Activated T-cell treated with anti-CD3 and anti-CD28 coated beads for 48 hours (primary cell): ENCODE measurements at regions not wholly inside any gene's neighbourhood (a gene's known extent, or its start where the extent isn't known, plus 50 kb on each side); places are given as distances from the start of the nearest gene placed in this dataset.
"Not testable (repeated sequence)": the region's sequence is repeated elsewhere in the genome, so short reads cannot be mapped to it uniquely, and the experiment has no call there.

ENCODE experiments used
- DNase-seq: peaks from one replicate; pipeline ENCODE4 v3.0.0-alpha.2; 2020; ENCODE audit warnings: low read depth

DNA sequence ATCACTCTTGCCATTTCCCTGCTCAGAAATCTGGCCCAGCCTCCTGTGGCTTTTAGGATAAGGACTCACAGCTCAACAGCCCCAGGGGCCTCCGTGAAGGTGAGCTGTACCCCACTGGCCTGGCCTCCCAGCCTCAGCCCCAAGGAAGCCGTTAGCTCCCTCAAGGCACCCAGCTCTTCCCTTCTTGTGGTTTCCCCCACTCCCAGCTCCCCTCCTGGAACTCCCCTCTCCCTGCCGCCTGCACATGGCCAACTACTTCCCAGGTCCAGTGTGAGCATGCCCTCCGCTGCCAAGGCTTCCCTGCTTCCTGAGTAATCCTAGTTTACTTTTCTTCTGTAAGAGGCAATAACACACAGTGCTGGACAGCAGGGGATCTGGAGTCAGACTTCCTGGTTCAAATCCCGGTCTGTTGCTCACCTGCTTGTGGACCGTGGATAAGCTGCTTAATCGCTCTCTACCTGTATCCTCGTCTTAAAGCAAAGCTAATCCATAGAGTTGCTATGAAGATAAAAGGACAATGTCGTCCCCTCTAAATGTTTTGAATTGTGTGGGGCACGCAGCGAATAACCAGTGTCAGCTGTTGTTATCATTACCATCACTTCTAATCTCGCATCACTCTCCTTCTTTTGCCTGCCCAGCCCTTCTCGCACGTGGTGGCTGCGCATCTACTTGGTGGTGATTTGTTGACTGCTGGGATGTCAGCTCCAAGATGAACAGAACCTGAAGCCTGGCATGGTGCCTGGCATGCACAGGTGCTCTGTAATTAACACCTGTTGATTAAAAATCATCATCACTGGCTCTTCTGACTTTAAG is 86.6 kb downstream of the C5orf15 start:
- DNase-seq = no peak

DNA sequence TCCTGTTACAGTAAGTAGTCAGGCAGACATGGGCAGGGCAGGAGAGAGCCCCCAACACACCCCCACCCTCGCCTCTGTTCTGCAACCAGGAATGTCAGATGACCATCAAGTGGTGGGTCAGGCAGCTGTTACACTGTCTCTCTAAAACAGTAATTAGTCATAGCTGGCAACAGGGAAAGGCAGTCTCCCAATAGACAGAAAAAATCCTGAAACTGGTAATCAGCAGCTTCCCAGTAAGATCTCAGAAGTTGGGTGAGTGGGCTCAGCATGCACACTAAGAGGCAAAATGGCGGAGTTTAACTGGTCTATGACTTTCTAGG is 90.2 kb downstream of the C5orf15 start:
- DNase-seq = no peak

DNA sequence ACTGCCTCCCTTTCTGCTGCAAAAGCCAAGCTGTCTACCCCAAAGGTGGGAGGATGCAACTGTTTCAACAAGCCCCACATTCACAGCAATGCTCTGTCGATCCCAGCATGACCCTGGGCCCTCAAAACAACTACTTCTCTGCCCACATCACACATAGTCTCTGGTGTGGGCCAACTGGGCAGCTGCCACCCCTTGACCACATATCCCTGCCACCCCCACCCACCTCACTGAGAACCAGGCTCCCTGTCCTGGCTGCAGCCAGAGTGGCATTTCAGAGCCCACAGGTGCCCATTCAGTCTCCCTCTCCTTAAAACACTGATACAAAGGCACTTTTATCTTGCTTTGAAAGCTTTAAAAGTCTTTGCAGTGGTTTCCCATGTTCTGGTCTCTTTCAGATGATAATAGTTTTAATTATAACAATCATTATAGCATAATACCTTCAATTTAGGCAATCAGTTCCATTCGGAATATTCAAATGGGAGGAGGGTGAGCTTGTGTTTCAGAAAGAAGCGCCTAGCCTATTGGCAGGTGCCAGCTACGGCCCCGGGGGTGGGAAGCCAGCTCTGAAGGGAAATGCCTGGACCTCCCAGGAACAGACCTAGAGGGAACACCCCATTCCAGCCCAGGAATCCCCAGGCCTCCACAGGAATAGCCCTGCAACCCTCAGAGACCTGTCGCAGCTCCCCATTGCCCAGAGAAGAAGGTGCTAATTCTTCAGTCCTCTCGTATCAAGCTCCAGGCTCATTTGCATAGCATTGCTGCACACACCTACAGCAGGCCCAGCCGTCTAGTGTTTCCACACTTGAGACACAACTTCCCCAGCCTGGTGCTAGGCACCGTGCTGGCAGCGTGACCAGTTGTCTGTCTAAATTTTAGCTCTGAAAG is 90.8 kb downstream of the C5orf15 start:
- no peak for DNase-seq

DNA sequence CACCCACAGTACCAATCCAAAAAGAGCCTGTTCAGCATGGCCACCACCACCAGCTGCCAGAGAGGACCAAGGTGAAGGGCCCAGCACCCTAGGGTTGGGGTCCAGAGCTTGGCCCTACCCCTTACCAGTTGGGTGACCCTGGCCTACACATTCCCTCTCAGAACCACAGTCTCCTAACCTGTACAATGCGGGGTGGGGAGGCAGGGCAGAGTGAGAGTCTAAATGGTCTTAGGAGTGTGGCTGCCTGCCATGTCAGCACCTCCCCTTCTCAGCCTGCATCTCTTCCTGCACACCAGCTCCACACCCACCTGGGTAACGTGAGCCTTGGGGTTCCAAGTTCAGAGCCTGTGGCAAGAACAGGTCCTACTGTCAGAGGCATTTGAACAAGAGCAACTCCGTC is 92.2 kb downstream of the C5orf15 start:
- no peak for DNase-seq

DNA sequence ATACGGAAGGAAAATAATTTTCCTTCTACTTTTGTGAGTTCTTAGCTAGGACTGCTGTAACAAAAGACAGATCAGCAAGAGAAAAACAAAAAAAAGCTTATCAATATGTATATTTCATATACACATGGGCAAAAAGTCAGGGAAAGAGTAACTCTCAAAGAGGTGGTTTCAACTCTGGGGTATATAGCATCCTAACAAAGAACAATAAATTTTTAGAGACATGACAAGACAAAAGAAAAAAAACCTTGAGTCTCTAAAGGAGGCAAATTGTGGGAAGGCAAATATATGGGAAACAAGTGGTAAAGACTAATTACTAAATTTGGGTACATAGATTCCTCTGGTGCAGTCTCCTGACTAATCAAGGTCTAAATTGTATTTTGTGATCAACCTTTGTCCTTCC is 93.2 kb downstream of the C5orf15 start:
- no peak for DNase-seq

DNA sequence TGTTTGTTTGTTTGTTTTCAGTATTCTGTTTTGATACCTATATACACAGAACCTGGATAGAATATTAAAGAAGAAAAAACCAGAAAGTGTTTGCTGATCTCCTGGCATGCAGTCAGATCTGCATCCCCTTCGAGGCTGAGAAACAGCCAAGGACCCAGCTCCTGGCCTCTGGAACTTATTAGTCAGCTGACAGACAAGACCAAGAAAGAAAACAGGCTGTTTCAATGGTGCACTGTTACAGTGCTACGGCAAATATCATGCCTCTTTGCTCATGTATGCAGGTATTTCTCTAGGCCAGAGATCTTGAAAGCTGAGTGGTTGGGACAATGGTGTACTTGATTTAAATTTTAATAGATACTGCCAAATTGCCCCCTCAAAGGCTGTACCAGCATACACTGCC is 95.0 kb downstream of the C5orf15 start:
- no peak for DNase-seq

DNA sequence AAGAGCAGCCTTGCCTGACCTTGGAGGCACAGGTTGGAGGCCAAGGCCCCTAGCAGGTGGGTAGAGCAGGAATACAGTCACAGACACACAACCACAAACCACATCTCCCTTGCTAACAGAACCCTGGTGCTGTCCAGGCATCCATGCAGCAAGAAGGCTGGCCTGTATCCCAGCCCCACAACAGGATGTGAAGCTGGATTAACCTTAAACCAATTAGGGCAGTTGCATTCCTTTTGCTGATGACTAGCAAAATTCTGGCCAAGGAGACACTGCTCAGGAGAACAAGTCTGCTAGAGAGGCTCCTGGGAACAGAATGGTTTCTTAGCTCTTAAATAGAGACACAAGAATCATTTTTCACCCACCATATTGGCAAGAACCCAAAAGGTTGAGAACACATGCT is 97.8 kb downstream of the C5orf15 start:
- DNase-seq = no peak

DNA sequence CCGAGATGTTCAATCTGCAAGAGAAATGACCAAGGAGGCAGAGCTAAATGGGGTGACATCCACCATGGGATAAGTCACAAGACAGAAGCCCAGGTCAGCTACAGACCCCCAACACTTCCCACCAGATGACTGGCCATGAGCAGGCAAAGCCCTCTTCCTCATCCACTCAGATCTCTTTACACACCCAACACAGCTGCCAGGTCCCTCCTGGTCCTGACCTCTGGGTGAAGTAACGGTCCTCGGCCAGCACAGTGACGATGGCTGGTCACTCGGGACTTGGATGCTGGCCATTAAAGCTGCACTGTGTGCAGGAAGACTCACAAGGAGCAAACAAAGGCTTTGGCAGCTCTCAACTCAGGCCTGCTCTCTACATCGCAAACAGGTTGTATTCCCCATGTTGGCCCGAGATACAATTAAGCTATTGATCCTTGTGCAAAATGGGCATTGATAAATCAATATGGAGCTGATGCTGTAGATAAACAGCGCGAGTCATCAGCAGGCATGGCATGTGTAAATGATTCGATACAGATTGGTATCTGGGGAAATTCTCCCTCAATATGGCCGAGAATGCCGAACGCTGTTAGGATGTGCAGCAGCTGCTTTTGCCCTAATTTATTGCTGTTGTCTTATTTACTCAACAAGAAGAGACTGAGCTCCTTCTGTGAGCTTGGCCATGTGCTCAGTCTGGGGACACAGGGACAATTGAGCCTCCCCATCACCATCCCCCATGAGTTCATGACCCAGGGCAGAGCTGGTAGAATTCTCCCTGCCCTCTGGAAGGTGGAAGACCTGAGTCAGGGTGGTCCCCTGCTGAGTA is 98.7 kb downstream of the C5orf15 start:
- DNase-seq = no peak

DNA sequence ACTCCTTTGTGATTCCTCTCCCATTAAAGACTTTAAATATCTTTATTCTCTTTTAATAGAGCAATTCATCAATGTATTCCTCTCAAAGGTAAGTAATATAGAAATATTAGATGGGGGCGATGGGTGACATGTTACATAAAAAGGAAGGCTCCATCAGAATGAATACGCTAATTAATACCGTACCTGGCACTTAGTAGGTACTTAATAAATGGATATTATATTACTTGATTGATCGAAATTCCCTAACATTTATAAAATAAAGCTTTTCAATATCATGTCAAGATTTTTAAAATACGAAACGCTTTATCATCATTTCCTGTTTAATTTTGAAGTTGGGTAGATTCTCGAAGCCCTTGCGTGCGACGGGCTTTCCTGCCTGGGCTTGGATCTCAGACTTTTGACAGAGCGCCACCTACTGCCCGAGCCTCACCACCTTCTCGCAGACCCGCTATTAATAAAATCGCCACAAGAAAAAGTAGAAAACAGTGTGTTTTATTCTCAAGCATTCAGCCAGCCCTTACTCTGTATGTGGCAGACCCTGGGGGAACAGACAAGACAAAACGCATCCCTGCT is 99.4 kb downstream of the C5orf15 start:
- peak; percentile 75 for DNase-seq

DNA sequence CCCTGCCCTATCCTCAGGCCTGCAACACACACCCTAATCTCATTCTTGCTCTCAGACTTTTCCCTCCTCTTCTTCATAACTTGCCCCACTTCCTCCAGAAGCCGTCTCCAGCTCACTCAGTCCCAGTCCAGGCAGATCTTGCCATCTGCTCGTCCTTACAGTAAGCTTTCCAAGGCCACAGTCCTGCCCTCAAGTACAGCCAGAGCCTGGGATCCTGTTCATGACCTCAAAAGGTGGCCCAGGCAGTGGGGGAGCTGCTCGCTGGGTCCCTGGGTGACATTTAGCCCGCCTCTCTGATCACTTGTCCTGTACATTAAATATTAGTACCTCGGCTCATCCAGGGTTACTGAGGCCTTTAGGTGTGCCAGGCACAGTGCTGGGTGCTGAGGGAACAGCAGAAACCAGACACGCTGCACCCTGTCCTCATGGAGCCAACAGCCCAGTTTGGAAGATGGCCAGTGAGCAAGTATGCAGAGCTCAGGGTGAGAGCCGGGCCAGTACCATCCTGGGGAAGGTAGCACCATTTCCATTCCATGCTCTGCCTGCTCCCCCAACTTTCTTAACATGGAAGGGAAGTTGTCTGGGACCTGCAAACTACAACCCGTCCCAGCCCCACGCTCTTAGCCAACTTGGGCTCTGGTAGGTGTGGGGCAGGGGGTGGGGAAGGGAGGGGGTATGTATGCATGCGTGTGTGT is 100.4 kb downstream of the C5orf15 start:
- DNase-seq = no peak

DNA sequence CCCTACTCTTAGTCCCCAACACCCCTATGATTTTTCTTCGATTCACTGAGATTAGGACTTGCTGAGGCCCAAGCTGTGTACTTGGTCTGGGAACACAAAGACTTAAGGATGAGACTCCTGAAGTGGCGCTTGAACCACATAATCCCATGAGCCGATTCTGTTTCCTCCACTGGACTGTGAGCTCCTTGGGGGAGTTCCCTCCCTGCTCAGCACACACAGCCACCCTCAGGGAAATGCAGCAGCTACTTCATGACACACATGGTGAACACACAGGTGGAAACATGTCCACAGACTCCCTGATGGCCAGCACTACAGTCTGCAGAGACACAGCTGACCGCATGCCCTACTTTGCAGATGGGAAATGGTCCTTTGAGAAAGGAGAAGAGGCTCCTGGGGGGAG is 101.1 kb downstream of the C5orf15 start:
- no peak for DNase-seq

DNA sequence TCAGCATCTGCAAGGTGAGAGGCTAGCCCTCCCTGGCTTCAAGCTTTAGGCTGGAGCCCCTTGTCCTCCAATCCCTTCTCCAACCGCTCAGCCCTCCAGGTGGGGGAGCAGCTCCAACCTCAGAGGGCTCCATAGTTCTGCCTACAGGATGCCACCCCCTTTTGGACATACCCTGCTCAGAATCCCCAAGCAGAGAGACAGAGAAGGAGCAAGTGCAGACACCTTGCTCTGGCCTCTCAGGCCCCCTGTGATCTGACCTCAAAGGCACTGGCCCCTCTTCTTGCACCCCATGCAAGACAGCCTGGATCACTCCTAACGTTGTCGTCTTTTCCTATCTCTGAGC is 101.6 kb downstream of the C5orf15 start:
- no peak for DNase-seq

DNA sequence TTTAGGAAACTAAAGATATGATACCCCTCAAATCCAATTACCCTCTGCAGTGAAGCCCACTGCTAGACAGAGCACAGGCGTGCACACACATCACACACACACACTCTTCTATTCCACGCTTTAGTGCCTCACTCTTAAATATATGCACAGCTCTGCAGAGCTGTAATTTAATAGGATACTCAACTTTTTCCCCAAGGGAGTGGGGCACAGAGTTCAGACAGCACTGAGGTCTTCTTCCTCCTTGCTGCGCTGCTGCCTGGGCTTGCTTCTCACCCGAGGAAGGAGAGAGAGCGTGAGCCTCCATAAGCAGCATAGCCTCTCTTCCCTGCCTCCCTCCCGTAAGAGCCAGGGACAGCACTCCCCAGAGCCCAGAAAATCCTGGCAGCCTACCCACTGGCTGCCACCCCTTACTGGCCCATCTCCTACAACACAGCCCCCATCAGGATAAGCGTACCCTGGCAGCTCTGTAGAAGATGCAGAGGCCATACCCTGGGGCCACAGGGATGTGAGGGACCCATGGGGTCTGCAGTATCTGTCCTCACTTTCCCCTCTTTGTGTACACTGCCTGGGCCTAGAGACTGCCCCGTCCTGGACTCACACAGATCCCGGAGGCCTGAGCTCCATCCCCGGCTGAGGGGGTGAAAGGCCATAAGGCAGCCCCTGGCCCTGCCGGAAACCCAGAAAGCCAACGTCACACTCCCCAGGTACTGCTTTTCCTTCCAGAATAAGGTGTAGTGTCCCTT is 102.1 kb downstream of the C5orf15 start:
- no peak for DNase-seq

DNA sequence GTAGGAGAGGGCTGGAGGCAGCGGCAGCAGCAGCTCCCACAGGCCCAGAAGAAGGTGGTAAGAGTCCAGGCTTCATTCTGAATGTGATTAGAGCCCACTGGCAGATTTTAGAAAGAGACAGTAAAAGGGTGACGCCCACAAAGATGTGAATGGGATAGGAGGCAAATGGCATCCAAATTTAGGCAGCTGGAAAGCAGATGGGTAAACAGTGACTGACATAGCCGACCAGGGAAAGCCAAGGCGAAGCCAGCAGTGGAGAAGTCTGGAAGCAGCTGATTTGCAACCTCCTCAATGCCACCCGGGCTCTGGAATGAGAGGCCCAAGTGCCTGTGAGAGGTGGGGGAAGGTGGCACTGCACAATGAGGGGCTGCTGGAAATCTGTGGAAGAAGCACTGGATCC is 103.3 kb downstream of the C5orf15 start:
- no peak for DNase-seq

DNA sequence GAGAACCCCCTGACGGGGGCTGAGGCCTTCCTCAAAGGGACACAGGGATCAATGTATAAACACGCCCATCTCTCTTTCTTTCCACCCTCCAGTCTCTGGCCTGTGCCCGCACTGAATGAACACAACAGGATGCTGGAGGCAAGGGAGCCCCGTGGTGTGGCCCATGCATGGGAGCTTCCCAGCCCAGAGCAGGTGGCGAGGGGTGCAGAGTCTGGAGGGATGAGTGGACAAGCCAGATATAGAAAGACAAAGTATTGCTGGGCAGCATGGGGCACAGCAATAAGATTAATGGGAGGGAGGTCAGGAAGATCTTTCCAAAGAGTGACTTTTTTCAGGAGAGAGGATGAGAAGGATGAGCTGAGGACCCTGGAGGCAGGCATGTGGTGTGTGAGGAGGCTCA is 103.7 kb downstream of the C5orf15 start:
- no peak for DNase-seq

DNA sequence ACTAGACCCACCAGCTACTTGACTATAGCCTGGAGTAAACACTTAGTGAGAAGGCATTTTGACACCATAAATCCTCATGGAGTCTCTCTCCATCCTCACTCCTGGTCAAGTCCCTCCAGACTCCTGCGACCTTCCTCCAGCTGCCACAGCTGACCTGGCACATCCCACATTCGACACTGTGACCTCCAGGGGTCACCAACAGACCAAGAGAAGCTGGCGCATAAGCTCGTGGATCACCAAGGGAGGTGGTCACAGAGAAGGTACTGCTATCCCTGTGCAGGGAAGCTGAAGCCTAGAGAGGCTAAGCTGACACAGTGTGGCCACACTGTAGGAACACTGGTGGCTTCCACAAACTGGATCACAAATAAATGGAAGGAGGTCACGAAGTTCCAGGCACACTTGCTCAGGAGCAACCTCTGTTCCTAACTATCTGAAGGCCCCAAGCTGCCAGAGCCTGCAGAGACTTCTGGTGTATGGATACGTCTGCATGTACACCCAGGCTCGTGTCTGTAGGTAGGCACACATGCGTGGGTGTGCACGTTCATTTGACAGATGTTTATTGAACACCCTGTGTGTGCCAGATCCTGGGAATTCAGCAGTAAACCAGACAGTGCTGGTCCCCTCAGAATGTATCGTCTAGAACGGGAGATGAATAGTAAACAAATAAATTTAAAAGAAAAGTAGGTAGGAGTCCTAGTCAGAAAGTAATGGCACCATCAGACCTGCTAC is 104.4 kb downstream of the C5orf15 start:
- no peak for DNase-seq

DNA sequence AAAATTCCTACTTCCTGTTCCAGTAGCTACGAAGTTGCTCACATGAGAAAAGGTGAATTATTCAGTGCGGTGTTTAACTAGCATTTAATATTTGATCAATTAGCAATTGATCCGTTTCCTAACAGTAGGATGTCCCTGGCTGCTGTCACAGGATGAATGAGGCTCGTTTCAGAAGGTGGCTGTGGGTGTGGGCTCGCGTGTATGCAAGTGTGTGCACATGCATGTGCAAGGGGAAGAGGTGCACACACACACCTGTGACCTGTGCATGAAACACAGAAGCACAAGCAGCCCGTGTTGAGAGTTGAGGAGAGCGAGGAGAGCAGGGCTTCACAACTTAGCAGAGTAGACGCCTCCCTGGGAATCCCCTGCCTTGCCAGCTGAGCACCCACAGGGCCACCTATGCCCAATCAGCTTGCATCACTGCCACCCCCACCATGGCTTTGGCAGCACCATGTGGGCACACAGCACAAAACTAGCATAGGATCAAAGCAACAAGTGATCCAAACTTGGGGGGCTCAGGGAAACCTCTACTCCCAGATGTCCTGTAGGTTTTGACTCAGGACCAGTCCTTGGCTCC is 107.2 kb downstream of the C5orf15 start:
- no peak for DNase-seq

DNA sequence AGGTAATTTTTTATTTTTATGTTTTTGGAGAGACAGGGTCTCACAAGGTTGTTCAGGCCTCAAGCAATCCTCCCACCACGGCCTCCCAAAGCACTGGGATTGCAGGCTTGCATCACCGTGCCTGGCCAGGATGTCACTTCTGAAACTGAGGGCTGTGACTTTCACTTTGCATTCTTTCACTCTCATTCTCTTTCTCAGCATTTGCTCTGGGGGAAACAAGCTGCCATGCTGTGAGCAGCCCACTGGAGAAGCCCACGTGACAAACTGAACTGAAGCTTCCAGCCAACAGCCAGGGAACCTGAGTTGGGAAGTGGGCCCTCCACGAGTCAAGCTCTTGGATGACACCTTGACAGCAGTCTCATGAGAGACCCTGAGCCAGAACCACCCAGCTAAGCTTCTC is 109.4 kb downstream of the C5orf15 start:
- DNase-seq = no peak

DNA sequence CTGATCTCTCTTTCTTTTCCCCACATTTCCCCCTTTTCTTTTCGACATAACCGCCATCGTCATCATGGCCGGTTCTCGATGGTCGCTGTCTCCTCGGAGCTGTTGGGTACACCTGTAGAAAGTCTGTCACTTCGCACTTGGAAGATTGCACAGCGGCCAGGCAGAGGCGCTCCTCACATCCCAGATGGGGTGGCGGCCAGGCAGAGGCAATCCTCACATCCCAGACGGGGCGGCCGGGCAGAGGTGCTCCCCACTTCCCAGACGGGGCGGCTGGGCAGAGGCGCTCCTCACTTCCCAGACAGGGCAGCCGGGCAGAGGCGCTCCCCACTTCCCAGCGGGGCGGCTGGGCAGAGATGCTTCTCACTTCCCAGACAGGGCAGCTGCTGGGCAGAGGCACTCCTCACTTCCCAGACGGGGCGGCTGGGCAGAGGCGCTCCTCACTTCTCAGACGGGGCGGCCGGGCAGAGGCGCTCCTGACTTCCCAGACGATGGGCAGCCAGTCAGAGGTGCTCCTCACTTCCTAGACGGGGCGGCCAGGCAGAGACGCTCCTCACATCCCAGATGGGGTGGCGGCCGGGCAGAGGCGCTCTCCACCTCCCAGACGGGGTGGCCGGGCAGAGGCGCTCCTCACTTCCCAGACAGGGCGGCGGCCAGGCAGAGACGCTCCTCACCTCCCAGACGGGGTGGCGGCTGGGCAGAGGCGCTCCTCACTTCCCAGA is 110.7 kb downstream of the C5orf15 start:
- not testable (repeated sequence) for DNase-seq
